ENCODE measurements at regions not wholly inside any gene's neighbourhood (a gene's known extent, or its start where the extent isn't known, plus 50 kb on each side); places are given as distances from the start of the nearest gene placed in this dataset.

DNA sequence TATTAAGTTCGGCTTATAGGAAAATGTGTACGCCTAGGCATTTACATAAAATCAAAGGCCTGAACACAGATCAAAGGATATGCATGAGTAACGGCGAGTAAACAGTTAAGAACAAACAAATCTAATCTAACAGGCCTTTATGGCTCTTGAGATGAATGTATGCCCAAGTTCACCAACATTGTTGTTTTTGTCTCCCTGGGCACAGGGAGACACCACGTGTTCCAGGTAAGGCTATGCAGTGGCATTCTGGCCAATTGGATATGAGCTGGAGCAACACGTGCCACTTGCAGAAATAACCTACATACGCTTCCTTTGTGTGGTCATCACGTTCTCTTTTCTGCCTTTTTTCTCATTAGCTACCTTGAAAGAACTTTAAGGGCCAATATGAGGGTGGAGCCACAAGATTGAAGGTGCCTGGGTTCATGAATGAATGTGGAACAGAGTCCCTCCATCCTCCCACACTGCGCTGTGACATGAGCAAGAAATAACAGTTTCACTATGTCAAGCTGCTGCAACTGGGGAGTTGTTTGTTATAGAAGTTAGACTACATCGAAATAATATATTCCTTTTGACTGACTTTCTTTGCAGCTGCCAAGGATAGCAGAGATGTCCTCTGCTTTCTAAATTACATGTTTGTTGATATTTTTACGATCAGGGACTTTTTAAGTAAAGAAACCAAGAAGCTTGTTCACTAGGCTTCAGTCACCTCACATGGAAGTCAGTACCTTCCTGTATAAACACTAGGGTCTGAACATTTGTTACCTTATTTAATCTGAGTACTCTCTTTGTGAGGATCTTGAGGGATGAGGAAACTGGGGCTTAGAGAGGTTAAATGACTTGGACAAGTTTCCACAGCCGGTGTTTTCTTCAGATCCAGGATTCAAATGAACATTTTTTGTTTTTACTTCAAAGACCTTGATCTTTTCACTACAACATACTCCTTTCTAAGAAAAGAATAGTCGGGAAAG is 427.5 kb upstream of the TBL1XR1 start:
- H2BK12ac ChIP-seq (ENCODE audit: low read depth, low read length), result no peak overlapping the region
- no peak overlapping the region for H3K14ac ChIP-seq (ENCODE audit: insufficient read length)
- no peak overlapping the region for H2BK15ac ChIP-seq (ENCODE audit: low read length)
- no peak overlapping the region for H3K56ac ChIP-seq (replicated peaks; ENCODE audit: insufficient read length, low read depth, low read length)
- H4K91ac ChIP-seq (replicated peaks; ENCODE audit: insufficient read length, low read length), result no peak overlapping the region
- H3K9ac ChIP-seq (replicated peaks in 1 of 4; ENCODE audit: extremely low read depth in 1 of 4, low read depth in 3 of 4, low read length in 3 of 4), result no peak overlapping the region
- ChIA-PET CTCF (ENCODE audit: partially characterized antibody) (interaction anchor here (1.2 kb wide), 1 partner anchor 18 kb away, joined by 3 read pairs; no protein-coding TSS in a partner anchor), POLR2A (ENCODE audit: partially characterized antibody) (no interaction called here)
- H3K4ac ChIP-seq (replicated peaks; ENCODE audit: insufficient read length, low read depth, low read length), result no peak overlapping the region
- H2AK5ac ChIP-seq (ENCODE audit: low read depth, low read length), result no peak overlapping the region
- H2BK20ac ChIP-seq (ENCODE audit: low read length), result no peak overlapping the region
- no peaks in the 10 kb centered on the region for H3K36me3 ChIP-seq (ENCODE audit: control insufficient read depth in 2 of 4, insufficient read depth in 4 of 4, low read length in 3 of 4)
- no peak overlapping the region for H4K8ac ChIP-seq (ENCODE audit: extremely low read depth, insufficient read depth, low read length)
- H3K27me3 ChIP-seq (replicated peaks in 1 of 4; ENCODE audit: control insufficient read depth in 3 of 4, extremely low read depth in 1 of 4, insufficient read depth in 3 of 4, low read length in 3 of 4), result no peaks in the 10 kb centered on the region
- no peak overlapping the region for H3K4me2 ChIP-seq (ENCODE audit: insufficient read depth in 1 of 2, low read depth in 2 of 2, low read length in 2 of 2)
- H3K18ac ChIP-seq (ENCODE audit: extremely low read depth, low read length), result no peak overlapping the region
- H3K23me2 ChIP-seq (ENCODE audit: low read depth, low read length), result no peaks in the 10 kb centered on the region
- H2BK120ac ChIP-seq (replicated peaks; ENCODE audit: low read depth, low read length), result no peak overlapping the region
- H3K9me3 ChIP-seq (ENCODE audit: insufficient read depth in 2 of 2, low read depth in 1 of 2, low read length in 1 of 2), result 0 out of 4 replicates have a peak, but pooled peaks cover 0 to 3% of the 10 kb centered on the region in 2 experiments
- H2BK5ac ChIP-seq (ENCODE audit: low read depth, low read length), result no peak overlapping the region
- 92% methylated on average over 13 of the region's 13 CpGs; no CpG with 5 or more reads in 1 of the 2 experiments for WGBS, 2 experiments (ENCODE audit: extremely low coverage in 1 of 2, insufficient coverage in 1 of 2, insufficient read length in 1 of 2, insufficient replicate concordance in 2 of 2, low coverage in 1 of 2, low lambda C conversion rate in 2 of 2, missing lambda C conversion rate in 1 of 2)
- H3K4me1 ChIP-seq (replicated peaks in 1 of 4; ENCODE audit: control insufficient read depth in 3 of 4, insufficient read depth in 4 of 4, low read length in 3 of 4), result no peaks in the 10 kb centered on the region
- 0 out of 2 replicates have a peak overlapping the region, but pooled peaks have one; percentile 52 for H2AFZ ChIP-seq (ENCODE audit: low read length)
- H3K27ac ChIP-seq (ENCODE audit: low read depth, low read length), result no peak overlapping the region
- FAIRE-seq, result no peak
- H3K79me2 ChIP-seq (ENCODE audit: control insufficient read depth in 1 of 2, insufficient read depth in 2 of 2, low read length in 2 of 2), result no peaks in the 10 kb centered on the region
- no peaks in the 10 kb centered on the region for H4K20me1 ChIP-seq (replicated peaks in 1 of 2; ENCODE audit: control insufficient read depth in 1 of 2, insufficient read depth in 2 of 2, low read length in 2 of 2)
- H4K5ac ChIP-seq (ENCODE audit: insufficient read length, low read depth, low read length), result no peak overlapping the region
- no peaks in the 10 kb centered on the region for H3K79me1 ChIP-seq (ENCODE audit: low read depth, low read length)
- H3K23ac ChIP-seq (ENCODE audit: insufficient read length), result no peak overlapping the region
- H3K4me3 ChIP-seq (ENCODE audit: extremely low read depth in 1 of 4, insufficient read depth in 2 of 4, low read depth in 3 of 4, low read length in 4 of 4), result no peak overlapping the region
- no peak for DNase-seq (ENCODE audit: low read depth in 1 of 2, low spot score in 2 of 2)
- no peak for TF ChIP-seq RNF2 (IDR thresholded peaks at IDR 0.05; ENCODE audit: borderline replicate concordance, low read depth, low read length, missing control alignments, poor library complexity, severe bottlenecking)
- no peak for TF ChIP-seq SIX5 (IDR thresholded peaks at IDR 0.05; ENCODE audit: low read depth, low read length)
- no peak for TF ChIP-seq PHF8 (conservative IDR thresholded peaks at IDR 0.05; ENCODE audit: low read depth, low read length)
- TF ChIP-seq, protein P1, sequence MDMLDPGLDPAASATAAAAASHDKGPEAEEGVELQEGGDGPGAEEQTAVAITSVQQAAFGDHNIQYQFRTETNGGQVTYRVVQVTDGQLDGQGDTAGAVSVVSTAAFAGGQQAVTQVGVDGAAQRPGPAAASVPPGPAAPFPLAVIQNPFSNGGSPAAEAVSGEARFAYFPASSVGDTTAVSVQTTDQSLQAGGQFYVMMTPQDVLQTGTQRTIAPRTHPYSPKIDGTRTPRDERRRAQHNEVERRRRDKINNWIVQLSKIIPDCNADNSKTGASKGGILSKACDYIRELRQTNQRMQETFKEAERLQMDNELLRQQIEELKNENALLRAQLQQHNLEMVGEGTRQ (IDR thresholded peaks at IDR 0.05; ENCODE audit: low read length), result no peak
- no peak for TF ChIP-seq CTBP2 (IDR thresholded peaks at IDR 0.05; ENCODE audit: borderline replicate concordance, insufficient read depth, insufficient read length, low read length)
- TF ChIP-seq JUND (IDR thresholded peaks at IDR 0.05; ENCODE audit: low read length), result no peak
- TF ChIP-seq CHD2 (IDR thresholded peaks at IDR 0.05; ENCODE audit: low read length), result no peak
- no peak for TF ChIP-seq POLR2AphosphoS5 (IDR thresholded peaks at IDR 0.05; ENCODE audit: low read depth, low read length)
- TF ChIP-seq EZH2 (IDR thresholded peaks at IDR 0.05; ENCODE audit: low read depth, low read length, severe bottlenecking), result no peak
- TF ChIP-seq TAF1 (IDR thresholded peaks at IDR 0.05; ENCODE audit: low read depth, low read length), result no peak
- no peak for TF ChIP-seq HDAC6 (IDR thresholded peaks at IDR 0.05; ENCODE audit: low read depth, low read length)
